Large intestine (tissue), 3 donors: ENCODE measurements at regions not wholly inside any gene's neighbourhood (a gene's known extent, or its start where the extent isn't known, plus 50 kb on each side); places are given as distances from the start of the nearest gene placed in this dataset.

Experiments used
- DNase-seq, 2 donors: peaks; one replicate each; pipeline versions ENCODE4 v3.0.0 to v3.0.0-alpha.2; 2013
- H3K27ac ChIP-seq: one replicate; pipeline ENCODE4 v1.5.1; 2013; ENCODE audit warnings: low read length
- H3K27me3 ChIP-seq: 2 replicates; pipeline ENCODE4 v1.6.1; 2013; ENCODE audit warnings: low read length; ENCODE audit not compliant: control insufficient read depth, insufficient read depth
- H3K36me3 ChIP-seq: 2 replicates; pipeline ENCODE4 v1.6.1; 2013; ENCODE audit warnings: low read length; ENCODE audit not compliant: control insufficient read depth, insufficient read depth
- H3K4me1 ChIP-seq: one replicate; pipeline ENCODE4 v1.6.1; 2013; ENCODE audit warnings: low read length; ENCODE audit not compliant: control insufficient read depth, insufficient read depth
- H3K4me3 ChIP-seq: one replicate; pipeline ENCODE4 v1.5.1; 2013; ENCODE audit warnings: low read length
- H3K9me3 ChIP-seq: one replicate; pipeline ENCODE4 v1.6.1; 2013; ENCODE audit warnings: mild to moderate bottlenecking, low read depth, low read length, moderate library complexity; ENCODE audit not compliant: control insufficient read depth
- WGBS: methylation state at CpG from one replicate; pipeline ENCODE4 v1.1.5; 2013; ENCODE audit warnings: low lambda C conversion rate; ENCODE audit not compliant: insufficient coverage; 5-methylcytosine and 5-hydroxymethylcytosine counted together

- H3K4me3 ChIP-seq, result no peak overlapping the region
- no peak for DNase-seq
- H3K27ac ChIP-seq, result no peak overlapping the region
- no peaks in the 10 kb centered on the region for H3K4me1 ChIP-seq
- no peaks in the 10 kb centered on the region for H3K36me3 ChIP-seq
- peaks cover 6% of the 10 kb centered on the region for H3K9me3 ChIP-seq
- WGBS, result 83% methylated on average over 2 of the region's 2 CpGs
- no peaks in the 10 kb centered on the region for H3K27me3 ChIP-seq
These were observed 921.3 kb downstream of the METTL15 start for GRCh38 chr11:29029452-29029851.

- no peak overlapping the region for H3K27ac ChIP-seq
- H3K36me3 ChIP-seq, result no peaks in the 10 kb centered on the region
- WGBS, result 80% methylated on average over 1 of the region's 1 CpG
- H3K27me3 ChIP-seq, result no peaks in the 10 kb centered on the region
- no peaks in the 10 kb centered on the region for H3K4me1 ChIP-seq
- H3K4me3 ChIP-seq, result no peak overlapping the region
- H3K9me3 ChIP-seq, result peaks cover 6% of the 10 kb centered on the region
- no peak for DNase-seq
These were observed 919.2 kb downstream of the METTL15 start for GRCh38 chr11:29027436-29027835.

GRCh38 chr11:29026286-29026685, 918.1 kb downstream of the METTL15 start:
- H3K4me3 ChIP-seq, result no peak overlapping the region
- WGBS, result no CpG with 5 or more reads among the region's 2 CpGs
- DNase-seq, result no peak
- H3K4me1 ChIP-seq, result no peaks in the 10 kb centered on the region
- H3K9me3 ChIP-seq, result peaks cover 6% of the 10 kb centered on the region
- H3K36me3 ChIP-seq, result no peaks in the 10 kb centered on the region
- no peak overlapping the region for H3K27ac ChIP-seq
- no peaks in the 10 kb centered on the region for H3K27me3 ChIP-seq

GRCh38 chr11:29025001-29025400, 916.8 kb downstream of the METTL15 start:
- Histone ChIP-seq H3K36me3 (no peaks in the 10 kb centered on the region), H3K27ac (no peak overlapping the region), H3K27me3 (no peaks in the 10 kb centered on the region), H3K9me3 (peaks cover 6% of the 10 kb centered on the region), H3K4me1 (no peaks in the 10 kb centered on the region), H3K4me3 (no peak overlapping the region)
- no peak for DNase-seq
- WGBS, result no CpG with 5 or more reads among the region's 3 CpGs

GRCh38 chr11:29024386-29024785, 916.2 kb downstream of the METTL15 start:
- Histone ChIP-seq H3K4me1 (no peaks in the 10 kb centered on the region), H3K9me3 (peaks cover 4% of the 10 kb centered on the region), H3K27ac (no peak overlapping the region), H3K36me3 (no peaks in the 10 kb centered on the region), H3K27me3 (no peaks in the 10 kb centered on the region), H3K4me3 (no peak overlapping the region)
- DNase-seq, result no peak
- WGBS, result 100% methylated on average over 2 of the region's 4 CpGs

GRCh38 chr11:29023761-29024160, 915.6 kb downstream of the METTL15 start:
- no peak overlapping the region for H3K4me3 ChIP-seq
- H3K4me1 ChIP-seq, result no peaks in the 10 kb centered on the region
- no peaks in the 10 kb centered on the region for H3K27me3 ChIP-seq
- no peaks in the 10 kb centered on the region for H3K9me3 ChIP-seq
- no CpG with 5 or more reads among the region's 1 CpG for whole genome bisulfite sequencing
- no peak for DNase-seq
- H3K36me3 ChIP-seq, result no peaks in the 10 kb centered on the region
- no peak overlapping the region for H3K27ac ChIP-seq

GRCh38 chr11:29022676-29023075, 914.5 kb downstream of the METTL15 start:
- no peaks in the 10 kb centered on the region for H3K36me3 ChIP-seq
- DNase-seq, result no peak
- no peak overlapping the region for H3K4me3 ChIP-seq
- no peaks in the 10 kb centered on the region for H3K27me3 ChIP-seq
- 67% methylated on average over 1 of the region's 2 CpGs for WGBS
- H3K4me1 ChIP-seq, result no peaks in the 10 kb centered on the region
- H3K9me3 ChIP-seq, result no peaks in the 10 kb centered on the region
- H3K27ac ChIP-seq, result no peak overlapping the region

GRCh38 chr11:29019960-29020683, 911.9 kb downstream of the METTL15 start:
- H3K27ac ChIP-seq, result no peak overlapping the region
- DNase-seq, result no peak
- H3K9me3 ChIP-seq, result no peaks in the 10 kb centered on the region
- no peaks in the 10 kb centered on the region for H3K36me3 ChIP-seq
- no peaks in the 10 kb centered on the region for H3K27me3 ChIP-seq
- WGBS, result no CpG with 5 or more reads among the region's 3 CpGs
- H3K4me1 ChIP-seq, result no peaks in the 10 kb centered on the region
- H3K4me3 ChIP-seq, result no peak overlapping the region

- H3K9me3 ChIP-seq, result no peaks in the 10 kb centered on the region
- no CpG with 5 or more reads among the region's 2 CpGs for WGBS
- no peak overlapping the region for H3K4me3 ChIP-seq
- H3K27me3 ChIP-seq, result no peaks in the 10 kb centered on the region
- H3K36me3 ChIP-seq, result no peaks in the 10 kb centered on the region
- DNase-seq, result no peak
- H3K27ac ChIP-seq, result no peak overlapping the region
- no peaks in the 10 kb centered on the region for H3K4me1 ChIP-seq
These were observed 910.4 kb downstream of the METTL15 start for GRCh38 chr11:29018631-29019030.

GRCh38 chr11:29017941-29018340, 909.8 kb downstream of the METTL15 start:
- no peaks in the 10 kb centered on the region for H3K36me3 ChIP-seq
- no peak overlapping the region for H3K4me3 ChIP-seq
- WGBS, result 80% methylated on average over 1 of the region's 2 CpGs
- no peaks in the 10 kb centered on the region for H3K27me3 ChIP-seq
- no peaks in the 10 kb centered on the region for H3K4me1 ChIP-seq
- no peaks in the 10 kb centered on the region for H3K9me3 ChIP-seq
- no peak for DNase-seq
- no peak overlapping the region for H3K27ac ChIP-seq

GRCh38 chr11:29012507-29012906, 904.3 kb downstream of the METTL15 start:
- no peaks in the 10 kb centered on the region for H3K4me1 ChIP-seq
- H3K27me3 ChIP-seq, result no peaks in the 10 kb centered on the region
- no peaks in the 10 kb centered on the region for H3K9me3 ChIP-seq
- 30% methylated on average over 2 of the region's 2 CpGs for WGBS
- H3K4me3 ChIP-seq, result no peak overlapping the region
- no peak overlapping the region for H3K27ac ChIP-seq
- no peaks in the 10 kb centered on the region for H3K36me3 ChIP-seq
- no peak for DNase-seq
